C4-2B (cell line): ENCODE measurements at regions not wholly inside any gene's neighbourhood (a gene's known extent, or its start where the extent isn't known, plus 50 kb on each side); places are given as distances from the start of the nearest gene placed in this dataset.

Experiments used
- ZFX ChIP-seq: fragments of 450-650 bp; IDR thresholded peaks from 2 replicates; pipeline ENCODE4 v1.6.1; 2017
- TF ChIP-seq, protein P1 (sequence below): fragments of 450-650 bp; conservative IDR thresholded peaks from 2 replicates; pipeline ENCODE4 v1.5.1; 2017; ENCODE audit warnings: mild to moderate bottlenecking

DNA sequence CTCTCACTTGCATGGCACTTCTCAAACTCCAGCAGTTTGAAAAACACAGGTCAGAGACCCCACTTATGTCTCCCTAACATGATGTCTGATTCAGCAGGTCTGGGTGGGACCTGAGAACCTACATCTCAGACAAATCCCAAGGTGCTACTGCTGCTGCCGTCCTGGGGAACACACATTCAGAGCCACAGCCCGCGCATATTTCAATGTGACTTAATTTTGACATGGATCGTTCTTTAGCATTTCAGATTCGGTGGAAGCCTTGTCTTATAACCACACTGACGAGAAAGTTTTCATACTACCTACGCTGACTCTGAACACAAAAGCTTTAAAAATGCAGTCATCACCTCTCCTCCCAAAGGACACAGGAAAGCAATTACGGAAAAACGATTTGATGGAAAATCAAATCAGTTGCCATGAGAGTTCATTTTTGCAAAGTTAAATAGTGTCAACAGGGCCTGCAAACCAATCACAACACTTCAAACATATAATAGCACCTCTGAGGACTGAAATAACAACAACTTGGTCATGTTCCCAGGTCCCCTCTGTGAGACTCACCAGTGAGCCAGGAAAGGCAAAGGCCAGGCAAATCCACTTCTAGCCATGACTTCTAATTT, 132.6 kb downstream of the SHANK2 start:
- TF ChIP-seq, protein P1, sequence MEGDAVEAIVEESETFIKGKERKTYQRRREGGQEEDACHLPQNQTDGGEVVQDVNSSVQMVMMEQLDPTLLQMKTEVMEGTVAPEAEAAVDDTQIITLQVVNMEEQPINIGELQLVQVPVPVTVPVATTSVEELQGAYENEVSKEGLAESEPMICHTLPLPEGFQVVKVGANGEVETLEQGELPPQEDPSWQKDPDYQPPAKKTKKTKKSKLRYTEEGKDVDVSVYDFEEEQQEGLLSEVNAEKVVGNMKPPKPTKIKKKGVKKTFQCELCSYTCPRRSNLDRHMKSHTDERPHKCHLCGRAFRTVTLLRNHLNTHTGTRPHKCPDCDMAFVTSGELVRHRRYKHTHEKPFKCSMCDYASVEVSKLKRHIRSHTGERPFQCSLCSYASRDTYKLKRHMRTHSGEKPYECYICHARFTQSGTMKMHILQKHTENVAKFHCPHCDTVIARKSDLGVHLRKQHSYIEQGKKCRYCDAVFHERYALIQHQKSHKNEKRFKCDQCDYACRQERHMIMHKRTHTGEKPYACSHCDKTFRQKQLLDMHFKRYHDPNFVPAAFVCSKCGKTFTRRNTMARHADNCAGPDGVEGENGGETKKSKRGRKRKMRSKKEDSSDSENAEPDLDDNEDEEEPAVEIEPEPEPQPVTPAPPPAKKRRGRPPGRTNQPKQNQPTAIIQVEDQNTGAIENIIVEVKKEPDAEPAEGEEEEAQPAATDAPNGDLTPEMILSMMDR, result no peak
- no peak for TF ChIP-seq ZFX
